ENCODE measurements at regions not wholly inside any gene's neighbourhood (a gene's known extent, or its start where the extent isn't known, plus 50 kb on each side); places are given as distances from the start of the nearest gene placed in this dataset.

DNA sequence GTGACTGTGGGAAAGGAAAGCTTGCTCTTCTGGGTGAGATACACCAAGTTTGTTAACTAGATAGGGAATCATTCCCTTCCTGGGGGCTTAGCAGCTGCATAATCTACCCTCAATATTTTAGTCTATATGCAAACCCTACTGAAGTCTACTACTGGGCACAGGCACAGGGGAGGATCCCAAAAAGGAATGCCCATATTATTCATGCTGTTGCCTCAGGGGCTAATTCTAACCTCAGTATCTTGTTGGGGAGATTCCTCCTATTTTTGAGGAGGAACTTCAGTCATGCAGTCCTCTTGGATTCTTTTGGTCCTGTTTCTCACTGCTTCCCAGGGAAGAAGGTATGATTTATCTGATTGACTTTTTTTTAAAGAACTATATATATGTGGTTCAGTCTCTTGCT lies 58.9 kb upstream of the ANKS1B start:
- no peak overlapping the region for H3K4me3 ChIP-seq (ENCODE audit: control insufficient read depth in 2 of 3, extremely low read depth in 1 of 3, insufficient read depth in 2 of 3, low read depth in 1 of 3, low read length in 3 of 3)
- H3K79me2 ChIP-seq (ENCODE audit: control insufficient read depth, insufficient read depth, low read length) = no peaks in the 10 kb centered on the region
- no peak overlapping the region for H3K9ac ChIP-seq (ENCODE audit: control insufficient read depth, extremely low read depth, insufficient read depth, low read length)
- H3K27ac ChIP-seq (ENCODE audit: control insufficient read depth, insufficient read depth, low read length) = no peak overlapping the region
- no peaks in the 10 kb centered on the region for H3K9me1 ChIP-seq (ENCODE audit: control insufficient read depth, extremely low read depth, insufficient read depth, low read length)
- no peaks in the 10 kb centered on the region for H3K4me1 ChIP-seq (ENCODE audit: control insufficient read depth, extremely low read depth, insufficient read depth, low read length)
- TF ChIP-seq, protein P1, sequence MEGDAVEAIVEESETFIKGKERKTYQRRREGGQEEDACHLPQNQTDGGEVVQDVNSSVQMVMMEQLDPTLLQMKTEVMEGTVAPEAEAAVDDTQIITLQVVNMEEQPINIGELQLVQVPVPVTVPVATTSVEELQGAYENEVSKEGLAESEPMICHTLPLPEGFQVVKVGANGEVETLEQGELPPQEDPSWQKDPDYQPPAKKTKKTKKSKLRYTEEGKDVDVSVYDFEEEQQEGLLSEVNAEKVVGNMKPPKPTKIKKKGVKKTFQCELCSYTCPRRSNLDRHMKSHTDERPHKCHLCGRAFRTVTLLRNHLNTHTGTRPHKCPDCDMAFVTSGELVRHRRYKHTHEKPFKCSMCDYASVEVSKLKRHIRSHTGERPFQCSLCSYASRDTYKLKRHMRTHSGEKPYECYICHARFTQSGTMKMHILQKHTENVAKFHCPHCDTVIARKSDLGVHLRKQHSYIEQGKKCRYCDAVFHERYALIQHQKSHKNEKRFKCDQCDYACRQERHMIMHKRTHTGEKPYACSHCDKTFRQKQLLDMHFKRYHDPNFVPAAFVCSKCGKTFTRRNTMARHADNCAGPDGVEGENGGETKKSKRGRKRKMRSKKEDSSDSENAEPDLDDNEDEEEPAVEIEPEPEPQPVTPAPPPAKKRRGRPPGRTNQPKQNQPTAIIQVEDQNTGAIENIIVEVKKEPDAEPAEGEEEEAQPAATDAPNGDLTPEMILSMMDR (optimal IDR thresholded peaks at IDR 0.05 in 1 of 3, IDR thresholded peaks at IDR 0.05 in 1 of 3, conservative IDR thresholded peaks at IDR 0.05 in 1 of 3; ENCODE audit: extremely low read depth in 1 of 3, insufficient read depth in 2 of 3, low read length in 3 of 3) = no peak
- H3K9me3 ChIP-seq (ENCODE audit: control insufficient read depth, low read depth, low read length) = no peaks in the 10 kb centered on the region
- H3K27me3 ChIP-seq (ENCODE audit: control insufficient read depth, extremely low read depth, insufficient read depth, low read length) = no peaks in the 10 kb centered on the region
- peaks cover 0 to 4% of the 10 kb centered on the region in 2 experiments for H3K36me3 ChIP-seq (ENCODE audit: control insufficient read depth in 2 of 2, extremely low read depth in 1 of 2, insufficient read depth in 2 of 2, low read length in 2 of 2)
- dilution Hi-C loops (cut with MboI; ENCODE audit: extremely low pct_ligation_motif_present, low sequenced_read_pairs) = no loop called here
- H2AFZ ChIP-seq (ENCODE audit: control insufficient read depth, low read length) = no peak overlapping the region
- DNase-seq (ENCODE audit: low read depth, low spot score) = no peak
- no peak for FAIRE-seq
- H3K4me2 ChIP-seq (ENCODE audit: control insufficient read depth, extremely low read depth, insufficient read depth, low read depth, low read length) = no peak overlapping the region
- no peaks in the 10 kb centered on the region for H4K20me1 ChIP-seq (ENCODE audit: control insufficient read depth, extremely low read depth, insufficient read depth, low read length)
